Natural killer cell (primary cell): ENCODE measurements at regions not wholly inside any gene's neighbourhood (a gene's known extent, or its start where the extent isn't known, plus 50 kb on each side); places are given as distances from the start of the nearest gene placed in this dataset.
"Not testable (repeated sequence)": the region's sequence is repeated elsewhere in the genome, so short reads cannot be mapped to it uniquely, and the experiment has no call there.

Experiments
- ATAC-seq, 3 donors: fragments of 150-1000 bp in 2 of 3; fragments of 200-7000 bp in 1 of 3; cut with Tn5 transposase; 1 replicate in 1 of 3; 2 replicates in 2 of 3; pipeline ENCODE4 v1.10.0; 2021; ENCODE audit warnings: mild to moderate bottlenecking in 2 of 3, moderate library complexity in 2 of 3
- DNase-seq, 2 donors: peaks; one replicate each; pipeline versions ENCODE4 v3.0.0 to v3.0.0-alpha.2; 2013 to 2021; ENCODE audit warnings: mixed read lengths in 1 of 2
- H3K27ac ChIP-seq: one replicate; pipeline ENCODE4 v1.5.1; 2013; ENCODE audit warnings: mild to moderate bottlenecking, low read length
- H3K27me3 ChIP-seq: one replicate; pipeline ENCODE4 v1.6.1; 2013; ENCODE audit warnings: low read length; ENCODE audit not compliant: control insufficient read depth, insufficient read depth
- H3K36me3 ChIP-seq: one replicate; pipeline ENCODE4 v1.6.1; 2013; ENCODE audit warnings: low read length; ENCODE audit not compliant: control insufficient read depth, insufficient read depth
- H3K4me1 ChIP-seq: one replicate; pipeline ENCODE4 v1.6.1; 2013; ENCODE audit warnings: low read length; ENCODE audit not compliant: control insufficient read depth, insufficient read depth
- H3K4me3 ChIP-seq: one replicate; pipeline ENCODE4 v1.5.1; 2013; ENCODE audit warnings: low read length
- H3K9me3 ChIP-seq: one replicate; pipeline ENCODE4 v1.6.1; 2013; ENCODE audit warnings: low read length; ENCODE audit not compliant: control insufficient read depth, insufficient read depth
- H3K27ac Mint-ChIP-seq, 2 donors: one replicate each; pipeline ENCODE4 v1.8.0; 2022; ENCODE audit warnings: mild to moderate bottlenecking in 2 of 2, mixed read lengths in 2 of 2, moderate library complexity in 1 of 2
- H3K27me3 Mint-ChIP-seq, 2 donors: one replicate each; pipeline ENCODE4 v1.8.0; 2022; ENCODE audit warnings: low read depth in 2 of 2, mixed read lengths in 2 of 2
- H3K36me3 Mint-ChIP-seq: one replicate; pipeline ENCODE4 v1.8.0; 2022; ENCODE audit warnings: mixed read lengths
- H3K4me1 Mint-ChIP-seq, 2 donors: one replicate each; pipeline ENCODE4 v1.8.0; 2022; ENCODE audit warnings: mixed read lengths in 2 of 2
- H3K4me3 Mint-ChIP-seq: one replicate; pipeline ENCODE4 v1.8.0; 2022; ENCODE audit warnings: mild to moderate bottlenecking, moderate library complexity, mixed read lengths
- H3K9me3 Mint-ChIP-seq, 2 donors: one replicate each; pipeline ENCODE4 v1.8.0; 2022; ENCODE audit warnings: mixed read lengths in 2 of 2
- WGBS: methylation state at CpG from one replicate; pipeline ENCODE4 v1.1.7; 2013; ENCODE audit warnings: missing lambda C conversion rate; ENCODE audit not compliant: insufficient coverage; 5-methylcytosine and 5-hydroxymethylcytosine counted together
- intact Hi-C: fragments of 100-400 bp; cut with micrococcal nuclease; formaldehyde crosslinking; loops from one replicate; pipeline ENCODE4 v1.14.2; 2022
- TF ChIP-seq, protein P1 (sequence below): fragments of 200-600 bp; IDR thresholded peaks from one replicate; pipeline ENCODE4 v1.8.0; 2022; ENCODE audit warnings: antibody characterized with exemption

DNA sequence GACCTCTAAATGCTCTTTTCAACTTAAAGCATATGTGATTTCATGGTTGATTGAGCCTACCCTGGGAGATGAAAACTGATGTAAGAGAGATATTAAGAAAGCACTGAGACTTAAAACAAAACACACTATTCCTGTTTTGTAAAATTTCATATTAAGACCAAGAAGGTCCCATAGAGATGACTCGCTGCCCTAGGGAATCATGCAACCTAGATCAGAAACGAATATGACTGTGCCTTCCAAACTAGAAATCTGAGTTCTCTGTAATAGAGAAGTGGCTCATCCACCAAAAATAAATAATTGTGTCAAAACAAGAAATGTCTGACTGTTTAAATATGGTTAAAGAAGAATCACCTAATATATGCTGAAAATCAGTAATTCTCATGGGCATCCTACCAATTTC, 776.8 kb upstream of the SOX11 start:
- Mint-ChIP-seq H3K9me3 (peaks cover 12 to 23% of the 10 kb centered on the region in 2 donors), H3K27ac (no peak overlapping the region), H3K4me1 (no peaks in the 10 kb centered on the region), H3K27me3 (no peaks in the 10 kb centered on the region), H3K36me3 (peaks cover 5% of the 10 kb centered on the region), H3K4me3 (no peak overlapping the region)
- H3K27me3 ChIP-seq: no peaks in the 10 kb centered on the region
- TF ChIP-seq, protein P1, sequence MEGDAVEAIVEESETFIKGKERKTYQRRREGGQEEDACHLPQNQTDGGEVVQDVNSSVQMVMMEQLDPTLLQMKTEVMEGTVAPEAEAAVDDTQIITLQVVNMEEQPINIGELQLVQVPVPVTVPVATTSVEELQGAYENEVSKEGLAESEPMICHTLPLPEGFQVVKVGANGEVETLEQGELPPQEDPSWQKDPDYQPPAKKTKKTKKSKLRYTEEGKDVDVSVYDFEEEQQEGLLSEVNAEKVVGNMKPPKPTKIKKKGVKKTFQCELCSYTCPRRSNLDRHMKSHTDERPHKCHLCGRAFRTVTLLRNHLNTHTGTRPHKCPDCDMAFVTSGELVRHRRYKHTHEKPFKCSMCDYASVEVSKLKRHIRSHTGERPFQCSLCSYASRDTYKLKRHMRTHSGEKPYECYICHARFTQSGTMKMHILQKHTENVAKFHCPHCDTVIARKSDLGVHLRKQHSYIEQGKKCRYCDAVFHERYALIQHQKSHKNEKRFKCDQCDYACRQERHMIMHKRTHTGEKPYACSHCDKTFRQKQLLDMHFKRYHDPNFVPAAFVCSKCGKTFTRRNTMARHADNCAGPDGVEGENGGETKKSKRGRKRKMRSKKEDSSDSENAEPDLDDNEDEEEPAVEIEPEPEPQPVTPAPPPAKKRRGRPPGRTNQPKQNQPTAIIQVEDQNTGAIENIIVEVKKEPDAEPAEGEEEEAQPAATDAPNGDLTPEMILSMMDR: no peak
- no peaks in the 10 kb centered on the region for H3K36me3 ChIP-seq
- DNase-seq (no peak), ATAC-seq (no peak)
- H3K27ac ChIP-seq: no peak overlapping the region
- WGBS: 81% methylated on average over 2 of the region's 2 CpGs
- H3K4me1 ChIP-seq: no peaks in the 10 kb centered on the region
- intact Hi-C loops: no loop called here
- H3K9me3 ChIP-seq: peaks cover 3% of the 10 kb centered on the region
- H3K4me3 ChIP-seq: no peak overlapping the region

DNA sequence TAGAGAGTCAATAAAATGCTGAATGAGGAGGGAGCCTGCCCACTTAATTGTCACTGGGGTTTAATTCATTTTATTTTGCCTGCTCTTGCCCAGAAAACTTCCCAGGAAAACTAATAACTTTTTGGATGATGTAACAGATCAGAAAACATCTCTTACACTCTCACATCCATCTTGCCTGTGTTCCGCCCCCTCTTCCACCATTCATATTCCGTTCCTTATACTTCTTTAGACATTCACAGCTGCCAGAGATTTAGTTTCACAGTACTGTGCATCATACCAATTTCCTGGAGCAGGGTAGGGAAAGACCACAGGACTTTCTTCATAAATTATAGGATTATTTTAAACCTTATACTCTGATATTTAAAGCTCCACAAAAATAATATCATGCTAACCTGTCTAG, 776.1 kb upstream of the SOX11 start:
- Mint-ChIP-seq H3K36me3 (peaks cover 5% of the 10 kb centered on the region), H3K27ac (no peak overlapping the region), H3K27me3 (no peaks in the 10 kb centered on the region), H3K9me3 (peaks cover 12 to 23% of the 10 kb centered on the region in 2 donors), H3K4me1 (no peaks in the 10 kb centered on the region), H3K4me3 (no peak overlapping the region)
- DNase-seq (no peak), ATAC-seq (no peak)
- Histone ChIP-seq H3K27me3 (no peaks in the 10 kb centered on the region), H3K4me1 (no peaks in the 10 kb centered on the region), H3K27ac (no peak overlapping the region), H3K36me3 (no peaks in the 10 kb centered on the region), H3K4me3 (no peak overlapping the region), H3K9me3 (no peaks in the 10 kb centered on the region)
- TF ChIP-seq, protein P1: no peak
- WGBS: 48% methylated on average over 2 of the region's 2 CpGs
- intact Hi-C loops: no loop called here

DNA sequence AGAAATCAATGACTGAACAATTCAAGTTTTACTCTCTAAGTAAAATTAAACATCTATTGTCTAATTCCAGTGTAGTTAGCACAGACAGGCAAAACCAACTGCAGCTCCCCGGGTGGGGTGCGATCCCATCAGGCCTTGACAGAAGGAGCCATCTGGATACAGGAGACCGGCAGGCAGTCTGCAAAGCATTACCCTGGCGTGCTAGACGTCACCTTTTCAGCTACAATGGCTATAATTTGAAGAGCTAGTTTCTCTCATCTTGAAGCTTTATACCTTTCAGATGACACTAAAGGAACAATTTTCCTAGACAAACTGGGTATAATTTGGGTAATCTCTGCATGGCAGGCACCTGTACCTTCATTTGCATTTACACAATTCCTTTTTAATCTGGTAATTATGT, 761.5 kb upstream of the SOX11 start:
- no peak overlapping the region for H3K27ac ChIP-seq
- no peaks in the 10 kb centered on the region for H3K4me1 Mint-ChIP-seq
- intact Hi-C loops: no loop called here
- H3K4me3 Mint-ChIP-seq: no peak overlapping the region
- H3K27me3 ChIP-seq: no peaks in the 10 kb centered on the region
- no peaks in the 10 kb centered on the region for H3K27me3 Mint-ChIP-seq
- DNase-seq (no peak), ATAC-seq (no peak)
- H3K4me1 ChIP-seq: no peaks in the 10 kb centered on the region
- no peaks in the 10 kb centered on the region for H3K9me3 ChIP-seq
- WGBS: 92% methylated on average over 5 of the region's 5 CpGs
- H3K36me3 Mint-ChIP-seq: no peaks in the 10 kb centered on the region
- TF ChIP-seq, protein P1: no peak
- H3K4me3 ChIP-seq: no peak overlapping the region
- H3K36me3 ChIP-seq: no peaks in the 10 kb centered on the region
- H3K27ac Mint-ChIP-seq: no peak overlapping the region
- peaks cover 9 to 14% of the 10 kb centered on the region in 2 donors for H3K9me3 Mint-ChIP-seq

DNA sequence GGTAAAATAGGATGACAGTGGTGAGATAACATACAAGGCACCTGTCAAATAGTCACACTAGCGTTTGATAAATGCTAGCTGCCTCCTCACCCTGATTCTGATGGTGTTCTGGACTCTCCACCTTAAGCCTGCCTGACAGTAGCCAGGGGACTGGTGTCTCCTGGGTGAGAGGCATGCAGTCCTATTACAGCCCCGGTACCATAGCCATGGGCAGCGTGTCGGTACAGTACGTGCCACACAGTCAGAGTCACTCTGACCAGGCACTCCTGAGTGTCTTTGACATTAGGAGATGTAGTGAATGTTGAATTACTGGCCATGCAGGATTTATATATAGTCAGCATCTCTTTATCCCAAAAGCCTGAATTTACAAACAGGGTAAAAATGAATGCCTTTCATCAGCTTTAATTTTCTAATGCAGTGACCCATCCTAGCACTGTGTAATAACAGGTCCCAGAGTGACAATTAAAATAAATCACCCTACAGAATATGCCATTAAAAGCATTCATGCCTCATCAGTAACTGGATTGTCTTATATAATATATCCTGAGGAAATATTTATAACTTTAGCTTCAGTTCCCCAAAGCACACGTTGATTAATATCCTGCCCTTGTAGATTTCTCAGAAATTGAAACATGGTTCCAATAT, 760.3 kb upstream of the SOX11 start:
- Mint-ChIP-seq H3K4me3 (no peak overlapping the region), H3K27me3 (no peaks in the 10 kb centered on the region), H3K9me3 (peaks cover 9 to 19% of the 10 kb centered on the region in 2 donors), H3K4me1 (no peaks in the 10 kb centered on the region), H3K27ac (no peak overlapping the region), H3K36me3 (no peaks in the 10 kb centered on the region)
- TF ChIP-seq, protein P1: no peak
- DNase-seq: no peak
- H3K27ac ChIP-seq: no peak overlapping the region
- no peaks in the 10 kb centered on the region for H3K27me3 ChIP-seq
- ATAC-seq: peak in 1 of 3 donors; percentile 37
- H3K9me3 ChIP-seq: no peaks in the 10 kb centered on the region
- intact Hi-C loops: no loop called here
- H3K36me3 ChIP-seq: no peaks in the 10 kb centered on the region
- no peaks in the 10 kb centered on the region for H3K4me1 ChIP-seq
- no peak overlapping the region for H3K4me3 ChIP-seq
- WGBS: 88% methylated on average over 5 of the region's 6 CpGs

DNA sequence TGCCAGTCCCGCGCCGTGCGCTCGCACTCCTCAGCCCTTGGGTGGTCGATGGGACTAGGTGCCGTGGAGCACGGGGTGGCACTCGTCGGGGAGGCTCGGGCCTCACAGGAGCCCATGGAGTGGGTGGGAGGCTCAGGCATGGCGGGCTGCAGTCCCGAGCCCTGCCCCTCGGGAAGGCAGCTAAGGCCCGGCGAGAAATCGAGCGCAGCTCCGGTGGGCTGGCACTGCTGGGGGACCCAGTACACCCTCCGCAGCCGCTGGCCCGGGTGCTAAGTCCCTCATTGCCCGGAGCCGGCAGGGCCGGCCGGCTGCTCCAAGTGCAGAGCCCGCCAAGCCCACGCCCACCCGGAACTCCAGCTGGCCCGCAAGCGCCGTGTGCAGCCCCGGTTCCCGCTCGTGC, 756.9 kb upstream of the SOX11 start:
- intact Hi-C loops, H3K4me3 ChIP-seq, H3K27me3 Mint-ChIP-seq, H3K4me1 Mint-ChIP-seq, H3K4me3 Mint-ChIP-seq, ATAC-seq, H3K9me3 ChIP-seq, H3K36me3 ChIP-seq, H3K4me1 ChIP-seq, H3K36me3 Mint-ChIP-seq, H3K27me3 ChIP-seq, H3K27ac ChIP-seq, H3K27ac Mint-ChIP-seq, DNase-seq: not testable (repeated sequence)
- 95% methylated on average over 34 of the region's 35 CpGs for WGBS
- peaks cover 4 to 18% of the 10 kb centered on the region in 2 donors for H3K9me3 Mint-ChIP-seq
